SH-SY5Y (cell line): ENCODE measurements at regions not wholly inside any gene's neighbourhood (a gene's known extent, or its start where the extent isn't known, plus 50 kb on each side); places are given as distances from the start of the nearest gene placed in this dataset.

ENCODE experiments used
- GATA2 ChIP-seq: IDR thresholded peaks from 2 replicates; pipeline ENCODE4 v1.6.1; 2011; ENCODE audit warnings: mild to moderate bottlenecking, low read depth, low read length
- GATA3 ChIP-seq: IDR thresholded peaks from 2 replicates; pipeline ENCODE4 v1.6.1; 2011; ENCODE audit warnings: low read depth, mild to moderate bottlenecking, low read length, moderate library complexity

- TF ChIP-seq GATA3 (no peak), GATA2 (no peak)
Observed at GRCh38 chr14:71734885-71735284, 197.3 kb upstream of the RGS6 start.
